H1 (cell line): ENCODE measurements at regions not wholly inside any gene's neighbourhood (a gene's known extent, or its start where the extent isn't known, plus 50 kb on each side); places are given as distances from the start of the nearest gene placed in this dataset.

ENCODE experiments used
- CTCF ChIA-PET: fragments of 300-600 bp; sonication (Branson Sonifier 250); formaldehyde crosslinking; loops from one replicate; lab custom pipeline; 2021; ENCODE audit not compliant: partially characterized antibody; lab: Charles Lee
- POLR2A ChIA-PET: fragments of 300-600 bp; sonication (Branson Sonifier 250); formaldehyde crosslinking; loops from one replicate; lab custom pipeline; 2021; ENCODE audit warnings: inconsistent platforms; ENCODE audit not compliant: partially characterized antibody; lab: Charles Lee
- DNase-seq, 2 experiments: peaks; one replicate each; pipeline versions ENCODE4 v3.0.0 to v3.0.0-alpha.2; 2010 to 2022; ENCODE audit warnings: low spot score in 2 of 2, low read depth in 1 of 2, mixed read lengths in 1 of 2
- FAIRE-seq: peaks from 2 replicates; lab custom pipeline; 2011; peaks lifted over from hg19 to GRCh38; lab: Jason Lieb, UNC
- H2AFZ ChIP-seq: 2 replicates; pipeline ENCODE4 v1.8.1; 2012; ENCODE audit warnings: low read length, inconsistent platforms
- H2AK5ac ChIP-seq: 2 replicates; pipeline ENCODE4 v1.6.1; 2013; ENCODE audit warnings: low read depth, low read length
- H2BK120ac ChIP-seq: replicated peaks from 2 replicates; pipeline ENCODE3; 2013; ENCODE audit warnings: low read depth, low read length, inconsistent platforms
- H2BK12ac ChIP-seq: 2 replicates; pipeline ENCODE4 v1.6.1; 2013; ENCODE audit warnings: low read depth, low read length
- H2BK15ac ChIP-seq: 2 replicates; pipeline ENCODE4 v1.6.1; 2013; ENCODE audit warnings: low read length
- H2BK20ac ChIP-seq: 2 replicates; pipeline ENCODE4 v1.6.1; 2013; ENCODE audit warnings: low read length
- H2BK5ac ChIP-seq: 2 replicates; pipeline ENCODE4 v1.6.1; 2013; ENCODE audit warnings: low read depth, low read length
- H3K14ac ChIP-seq: 2 replicates; pipeline ENCODE4 v1.6.1; 2013; ENCODE audit warnings: inconsistent platforms; ENCODE audit not compliant: insufficient read length
- H3K18ac ChIP-seq: 2 replicates; pipeline ENCODE4 v1.6.1; 2013; ENCODE audit warnings: low read length; ENCODE audit errors: extremely low read depth
- H3K23ac ChIP-seq: 2 replicates; pipeline ENCODE4 v1.6.1; 2013; ENCODE audit warnings: inconsistent platforms; ENCODE audit not compliant: insufficient read length
- H3K23me2 ChIP-seq: 2 replicates; pipeline ENCODE4 v1.6.1; 2013; ENCODE audit warnings: low read depth, low read length
- H3K27ac ChIP-seq: 2 replicates; pipeline ENCODE4 v1.6.1; 2011; ENCODE audit warnings: low read depth, low read length, inconsistent platforms
- H3K27me3 ChIP-seq, 4 experiments: replicated peaks in 1 of 4; 1 replicate in 1 of 4; 2 replicates in 3 of 4; pipeline versions ENCODE4 v1.6.1 to v1.8.1; 2011 to 2013; ENCODE audit warnings: low read length in 3 of 4, mild to moderate bottlenecking in 3 of 4, inconsistent platforms in 2 of 4, mixed read lengths in 2 of 4, moderate library complexity in 1 of 4; ENCODE audit not compliant: control insufficient read depth in 3 of 4, insufficient read depth in 3 of 4; ENCODE audit errors: extremely low read depth in 1 of 4
- H3K36me3 ChIP-seq, 4 experiments: 2 replicates each; pipeline versions ENCODE4 v1.6.1 to v1.8.1; 2011 to 2013; ENCODE audit warnings: mild to moderate bottlenecking in 4 of 4, low read length in 3 of 4, moderate library complexity in 2 of 4, control low read depth in 1 of 4, inconsistent platforms in 1 of 4; ENCODE audit not compliant: insufficient read depth in 4 of 4, control insufficient read depth in 2 of 4
- H3K4ac ChIP-seq: replicated peaks from 2 replicates; pipeline ENCODE3; 2013; ENCODE audit warnings: low read length, low read depth, mixed read lengths, inconsistent platforms; ENCODE audit not compliant: insufficient read length
- H3K4me1 ChIP-seq, 4 experiments: replicated peaks in 1 of 4; 1 replicate in 1 of 4; 2 replicates in 3 of 4; pipeline versions ENCODE4 v1.6.1 to v1.8.1; 2011 to 2013; ENCODE audit warnings: low read length in 3 of 4, inconsistent platforms in 2 of 4, mixed read lengths in 1 of 4; ENCODE audit not compliant: insufficient read depth in 4 of 4, control insufficient read depth in 3 of 4
- H3K4me2 ChIP-seq, 2 experiments: 2 replicates each; pipeline versions ENCODE4 v1.6.1 to v1.8.1; 2011 to 2013; ENCODE audit warnings: low read depth in 2 of 2, low read length in 2 of 2, control low read depth in 1 of 2, inconsistent platforms in 1 of 2, mild to moderate bottlenecking in 1 of 2; ENCODE audit not compliant: insufficient read depth in 1 of 2
- H3K4me3 ChIP-seq, 4 experiments: fragments of 200-600, 300-600 bp in 1 of 4; sonication (generic), shearing (Covaris generic), sonication (Bioruptor Twin) in 1 of 4; 2 replicates each; pipeline versions ENCODE4 v1.5.1 to v1.8.1; 2011 to 2016; ENCODE audit warnings: low read length in 4 of 4, low read depth in 3 of 4, control low read depth in 2 of 4, inconsistent platforms in 2 of 4, mild to moderate bottlenecking in 2 of 4, mixed read lengths in 1 of 4, moderate library complexity in 1 of 4; ENCODE audit not compliant: insufficient read depth in 2 of 4; ENCODE audit errors: extremely low read depth in 1 of 4
- H3K56ac ChIP-seq: replicated peaks from 2 replicates; pipeline ENCODE3; 2013; ENCODE audit warnings: low read depth, mild to moderate bottlenecking, mixed read lengths, low read length, inconsistent platforms; ENCODE audit not compliant: insufficient read length
- H3K79me1 ChIP-seq: 2 replicates; pipeline ENCODE4 v1.6.1; 2013; ENCODE audit warnings: low read depth, low read length, control low read depth
- H3K79me2 ChIP-seq, 2 experiments: 2 replicates each; pipeline versions ENCODE4 v1.6.1 to v1.8.1; 2012 to 2013; ENCODE audit warnings: low read length in 2 of 2, mild to moderate bottlenecking in 2 of 2, inconsistent platforms in 1 of 2; ENCODE audit not compliant: insufficient read depth in 2 of 2, control insufficient read depth in 1 of 2
- H3K9ac ChIP-seq, 4 experiments: replicated peaks in 1 of 4; 1 replicate in 1 of 4; 2 replicates in 3 of 4; pipeline versions ENCODE4 v1.6.1 to v1.8.1; 2011 to 2013; ENCODE audit warnings: low read depth in 3 of 4, low read length in 3 of 4, control low read depth in 2 of 4, mild to moderate bottlenecking in 2 of 4, moderate library complexity in 2 of 4, inconsistent platforms in 1 of 4; ENCODE audit errors: extremely low read depth in 1 of 4
- H3K9me3 ChIP-seq, 2 experiments: 2 replicates each; pipeline versions ENCODE4 v1.6.1 to v1.8.1; 2012 to 2013; ENCODE audit warnings: mild to moderate bottlenecking in 2 of 2, moderate library complexity in 2 of 2, control low read depth in 1 of 2, inconsistent platforms in 1 of 2, low read depth in 1 of 2, low read length in 1 of 2, mixed read lengths in 1 of 2; ENCODE audit not compliant: insufficient read depth in 2 of 2
- H4K20me1 ChIP-seq, 2 experiments: replicated peaks in 1 of 2; 2 replicates each; pipeline versions ENCODE3 to v1.8.1; 2011 to 2013; ENCODE audit warnings: inconsistent platforms in 2 of 2, low read length in 2 of 2, mild to moderate bottlenecking in 1 of 2; ENCODE audit not compliant: insufficient read depth in 2 of 2, control insufficient read depth in 1 of 2
- H4K5ac ChIP-seq: 2 replicates; pipeline ENCODE4 v1.6.1; 2013; ENCODE audit warnings: low read length, low read depth, mixed read lengths, inconsistent platforms; ENCODE audit not compliant: insufficient read length
- H4K8ac ChIP-seq: 2 replicates; pipeline ENCODE4 v1.8.0; 2013; ENCODE audit warnings: mild to moderate bottlenecking, moderate library complexity, low read length, inconsistent platforms; ENCODE audit not compliant: insufficient read depth; ENCODE audit errors: extremely low read depth
- H4K91ac ChIP-seq: replicated peaks from 2 replicates; pipeline ENCODE3; 2013; ENCODE audit warnings: low read length, mixed read lengths, inconsistent platforms; ENCODE audit not compliant: insufficient read length
- ASH2L ChIP-seq: fragments of 200-600, 300-600 bp; sonication (generic); IDR thresholded peaks from one replicate; pipeline ENCODE4 v1.7.1; 2017; ENCODE audit warnings: low read length
- BCL11A ChIP-seq, 2 experiments: IDR thresholded peaks; one replicate each; pipeline ENCODE4 v1.6.1; 2011; ENCODE audit warnings: low read depth in 2 of 2, low read length in 2 of 2, mild to moderate bottlenecking in 2 of 2
- CHD1 ChIP-seq: IDR thresholded peaks from 2 replicates; pipeline ENCODE4 v1.6.1; 2012; ENCODE audit warnings: low read depth, low read length, improper control_type of control experiment
- EGR1 ChIP-seq: IDR thresholded peaks from 2 replicates; pipeline ENCODE4 v1.6.1; 2011; ENCODE audit warnings: low read depth, low read length, borderline replicate concordance
- FOSL1 ChIP-seq: IDR thresholded peaks from 2 replicates; pipeline ENCODE4 v1.6.1; 2011; ENCODE audit warnings: mild to moderate bottlenecking, low read depth, low read length, moderate library complexity; ENCODE audit not compliant: insufficient read depth
- HDAC2 ChIP-seq, 2 experiments: fragments of 300-600 bp in 1 of 2; sonication (generic) in 1 of 2; IDR thresholded peaks; 2 replicates each; pipeline ENCODE4 v1.6.1; 2011 to 2012; ENCODE audit warnings: low read depth in 2 of 2, low read length in 2 of 2, mild to moderate bottlenecking in 2 of 2, moderate library complexity in 2 of 2, borderline replicate concordance in 1 of 2, inconsistent platforms in 1 of 2
- KDM4A ChIP-seq: IDR thresholded peaks from one replicate; pipeline ENCODE4 v1.7.1; 2012; ENCODE audit warnings: low read depth, mild to moderate bottlenecking, moderate library complexity, low read length, inconsistent platforms; ENCODE audit not compliant: severe bottlenecking
- KDM5A ChIP-seq: fragments of 200-600 bp; IDR thresholded peaks from 2 replicates; pipeline ENCODE4 v1.7.1; 2012; ENCODE audit warnings: mild to moderate bottlenecking, low read length, inconsistent platforms, mixed read lengths
- MAX ChIP-seq: IDR thresholded peaks from 2 replicates; pipeline ENCODE4 v1.6.1; 2012; ENCODE audit warnings: inconsistent platforms
- NRF1 ChIP-seq: IDR thresholded peaks from 2 replicates; pipeline ENCODE4 v1.6.1; 2011; ENCODE audit warnings: mild to moderate bottlenecking, low read depth, low read length, improper control_type of control experiment
- POLR2A ChIP-seq, 2 experiments: IDR thresholded peaks; 1 replicate in 1 of 2; 2 replicates in 1 of 2; pipeline ENCODE4 v1.6.1; 2011; ENCODE audit warnings: low read depth in 2 of 2, low read length in 2 of 2, mild to moderate bottlenecking in 2 of 2; ENCODE audit errors: control extremely low read depth in 1 of 2
- SAP30 ChIP-seq: fragments of 300-600 bp; sonication (generic); IDR thresholded peaks from 2 replicates; pipeline ENCODE4 v1.7.1; 2012; ENCODE audit warnings: low read length, moderate library complexity, mild to moderate bottlenecking, inconsistent platforms; ENCODE audit not compliant: insufficient read depth, insufficient replicate concordance
- SIRT6 ChIP-seq: IDR thresholded peaks from one replicate; pipeline ENCODE4 v1.7.1; 2012; ENCODE audit warnings: low read length, inconsistent platforms
- WGBS, 2 experiments: shearing (Covaris generic) in 1 of 2; methylation state at CpG; one replicate each; pipeline versions ENCODE4 v1.1.6 to v1.1.7; 2013 to 2015; ENCODE audit warnings: low lambda C conversion rate in 2 of 2, mixed read lengths in 2 of 2, inconsistent platforms in 1 of 2, low coverage in 1 of 2, missing lambda C conversion rate in 1 of 2; ENCODE audit not compliant: insufficient replicate concordance in 2 of 2, insufficient coverage in 1 of 2, insufficient read length in 1 of 2; ENCODE audit errors: extremely low coverage in 1 of 2, missing lambda C conversion rate in 1 of 2; 5-methylcytosine and 5-hydroxymethylcytosine counted together

- Histone ChIP-seq H2AFZ (no peak overlapping the region), H2BK5ac (no peak overlapping the region), H2BK120ac (no peak overlapping the region), H3K4me1 (no peaks in the 10 kb centered on the region), H3K27ac (no peak overlapping the region), H3K14ac (no peak overlapping the region), H3K9ac (no peak overlapping the region), H3K18ac (no peak overlapping the region), H3K27me3 (no peaks in the 10 kb centered on the region), H3K23me2 (no peaks in the 10 kb centered on the region), H3K4me2 (no peak overlapping the region), H2BK20ac (no peak overlapping the region), H4K5ac (no peak overlapping the region), H4K91ac (no peak overlapping the region), H2BK12ac (no peak overlapping the region), H3K79me2 (no peaks in the 10 kb centered on the region), H3K4me3 (no peak overlapping the region), H2BK15ac (no peak overlapping the region), H4K20me1 (no peaks in the 10 kb centered on the region), H3K56ac (no peak overlapping the region), H3K23ac (no peak overlapping the region), H2AK5ac (no peak overlapping the region), H3K79me1 (no peaks in the 10 kb centered on the region), H4K8ac (no peak overlapping the region), H3K36me3 (no peaks in the 10 kb centered on the region), H3K4ac (no peak overlapping the region), H3K9me3 (no peaks in the 10 kb centered on the region)
- FAIRE-seq (no peak), DNase-seq (no peak)
- ChIA-PET POLR2A (no interaction called here), CTCF (no interaction called here)
- TF ChIP-seq KDM5A (no peak), CHD1 (no peak), NRF1 (no peak), FOSL1 (no peak), EGR1 (no peak), SAP30 (no peak), BCL11A (IDR thresholded peaks at IDR 0.05; ENCODE audit: low read depth in 2 of 2, low read length in 2 of 2) (no peak), POLR2A (IDR thresholded peaks at IDR 0.05; ENCODE audit: control extremely low read depth in 1 of 2, low read depth in 2 of 2, low read length in 2 of 2) (no peak), SIRT6 (no peak), HDAC2 (IDR thresholded peaks at IDR 0.05; ENCODE audit: borderline replicate concordance in 1 of 2, low read depth in 2 of 2, low read length in 2 of 2) (no peak), MAX (no peak), ASH2L (no peak), KDM4A (no peak)
- 92% methylated on average over 2 of the region's 2 CpGs; no CpG with 5 or more reads in 1 of the 2 experiments for WGBS, 2 experiments
Observed at GRCh38 chr16:79946252-79946651, 345.7 kb upstream of the MAF start.
